B cell (primary cell): ENCODE measurements at regions not wholly inside any gene's neighbourhood (a gene's known extent, or its start where the extent isn't known, plus 50 kb on each side); places are given as distances from the start of the nearest gene placed in this dataset.

Experiments used
- ATAC-seq: fragments of 200-7000 bp; cut with Tn5 transposase; one replicate; pipeline ENCODE4 v1.10.0; 2021; ENCODE audit warnings: low read depth, mild to moderate bottlenecking, moderate number of reproducible peaks, moderate library complexity
- CTCF ChIA-PET: fragments of 350-600 bp; sonication (Branson Sonifier 250); formaldehyde crosslinking; loops from one replicate; lab custom pipeline; 2021; ENCODE audit warnings: antibody characterized with exemption, inconsistent platforms; lab: Charles Lee
- POLR2A ChIA-PET: fragments of 350-600 bp; sonication (Branson Sonifier 250); formaldehyde crosslinking; loops from one replicate; lab custom pipeline; 2021; ENCODE audit warnings: antibody characterized with exemption; lab: Charles Lee
- DNase-seq: peaks from one replicate; pipeline ENCODE4 v3.0.0; 2013
- H2AFZ ChIP-seq: 2 replicates; pipeline ENCODE4 v1.6.1; 2012; ENCODE audit warnings: mild to moderate bottlenecking, low read depth, low read length; ENCODE audit not compliant: insufficient read depth, poor library complexity, severe bottlenecking
- H3K27ac ChIP-seq, 2 donors: 1 replicate in 1 of 2; 2 replicates in 1 of 2; pipeline ENCODE4 v1.5.1; 2012 to 2013; ENCODE audit warnings: low read length in 2 of 2, mild to moderate bottlenecking in 2 of 2, moderate library complexity in 1 of 2
- H3K27me3 ChIP-seq, 4 experiments: fragments of 200-600 bp in 1 of 4; sonication (generic) in 1 of 4; replicated peaks in 1 of 4; 1 replicate in 2 of 4; 2 replicates in 2 of 4; pipeline versions ENCODE4 v1.6.1 to v1.7.0; 2013 to 2016; ENCODE audit warnings: low read length in 3 of 4, mild to moderate bottlenecking in 2 of 4, mixed read lengths in 1 of 4, moderate library complexity in 1 of 4; ENCODE audit not compliant: insufficient read depth in 4 of 4, control insufficient read depth in 3 of 4; ENCODE audit errors: control extremely low read depth in 1 of 4
- H3K36me3 ChIP-seq, 2 experiments: replicated peaks in 1 of 2; 1 replicate in 1 of 2; 2 replicates in 1 of 2; pipeline versions ENCODE4 v1.6.1 to v1.7.1; 2013; ENCODE audit warnings: low read length in 1 of 2; ENCODE audit not compliant: insufficient read depth in 2 of 2, control insufficient read depth in 1 of 2; ENCODE audit errors: control extremely low read depth in 1 of 2, extremely low read depth in 1 of 2
- H3K4me1 ChIP-seq, 2 donors: fragments of 200-600 bp in 1 of 2; sonication (generic) in 1 of 2; 1 replicate in 1 of 2; 2 replicates in 1 of 2; pipeline versions ENCODE4 v1.5.1 to v1.6.1; 2013 to 2017; ENCODE audit warnings: low read length in 2 of 2; ENCODE audit not compliant: control insufficient read depth in 2 of 2, insufficient read depth in 2 of 2
- H3K4me2 ChIP-seq: replicated peaks from 2 replicates; pipeline ENCODE3; 2012; ENCODE audit warnings: mild to moderate bottlenecking, low read depth, low read length; ENCODE audit not compliant: poor library complexity, severe bottlenecking
- H3K4me3 ChIP-seq, 5 experiments: fragments of 200-600 bp in 1 of 5; sonication (generic) in 1 of 5; 1 replicate in 3 of 5; 2 replicates in 2 of 5; pipeline versions ENCODE4 v1.5.1 to v1.7.0; 2011 to 2016; ENCODE audit warnings: low read length in 4 of 5, mild to moderate bottlenecking in 4 of 5, low read depth in 2 of 5, control low read depth in 1 of 5, moderate library complexity in 1 of 5; ENCODE audit not compliant: insufficient read depth in 1 of 5; ENCODE audit errors: control extremely low read depth in 1 of 5, extremely low read depth in 1 of 5
- H3K79me2 ChIP-seq: fragments of 200-600 bp; sonication (generic); one replicate; pipeline ENCODE4 v1.6.0; 2016; ENCODE audit warnings: low read length; ENCODE audit not compliant: control insufficient read depth, insufficient read depth
- H3K9ac ChIP-seq: fragments of 200-600 bp; sonication (generic); 2 replicates; pipeline ENCODE4 v1.6.1; 2017; ENCODE audit warnings: mild to moderate bottlenecking, low read length, moderate library complexity
- H3K9me3 ChIP-seq, 3 donors: one replicate each; pipeline versions ENCODE4 v1.6.1 to v1.7.1; 2013; ENCODE audit warnings: low read length in 2 of 3; ENCODE audit not compliant: control insufficient read depth in 2 of 3, insufficient read depth in 1 of 3; ENCODE audit errors: control extremely low read depth in 1 of 3
- H4K20me1 ChIP-seq: 2 replicates; pipeline ENCODE4 v1.6.0; 2012; ENCODE audit warnings: mild to moderate bottlenecking, low read length; ENCODE audit not compliant: insufficient read depth, control insufficient read depth, poor library complexity, severe bottlenecking
- H3K27ac Mint-ChIP-seq: one replicate; pipeline ENCODE4 v1.8.0; 2021; ENCODE audit warnings: mixed read lengths
- H3K27me3 Mint-ChIP-seq: one replicate; pipeline ENCODE4 v1.8.0; 2021; ENCODE audit warnings: mixed read lengths
- H3K4me1 Mint-ChIP-seq: one replicate; pipeline ENCODE4 v1.8.0; 2021; ENCODE audit warnings: mixed read lengths
- H3K4me3 Mint-ChIP-seq: one replicate; pipeline ENCODE4 v1.8.0; 2021; ENCODE audit warnings: mixed read lengths
- H3K9me3 Mint-ChIP-seq: one replicate; pipeline ENCODE4 v1.8.0; 2022; ENCODE audit warnings: mixed read lengths; ENCODE audit not compliant: insufficient read depth
- WGBS: methylation state at CpG from one replicate; pipeline ENCODE4 v1.1.5; 2013; ENCODE audit warnings: missing lambda C conversion rate; ENCODE audit not compliant: insufficient coverage; 5-methylcytosine and 5-hydroxymethylcytosine counted together
- intact Hi-C: fragments of 100-400 bp; cut with micrococcal nuclease; formaldehyde crosslinking; loops from one replicate; pipeline ENCODE4 v1.10.0; 2022
- TF ChIP-seq, protein P1 (sequence below): fragments of 200-600 bp; IDR thresholded peaks from one replicate; pipeline ENCODE4 v1.8.0; 2022; ENCODE audit warnings: antibody characterized with exemption, mild to moderate bottlenecking

DNA sequence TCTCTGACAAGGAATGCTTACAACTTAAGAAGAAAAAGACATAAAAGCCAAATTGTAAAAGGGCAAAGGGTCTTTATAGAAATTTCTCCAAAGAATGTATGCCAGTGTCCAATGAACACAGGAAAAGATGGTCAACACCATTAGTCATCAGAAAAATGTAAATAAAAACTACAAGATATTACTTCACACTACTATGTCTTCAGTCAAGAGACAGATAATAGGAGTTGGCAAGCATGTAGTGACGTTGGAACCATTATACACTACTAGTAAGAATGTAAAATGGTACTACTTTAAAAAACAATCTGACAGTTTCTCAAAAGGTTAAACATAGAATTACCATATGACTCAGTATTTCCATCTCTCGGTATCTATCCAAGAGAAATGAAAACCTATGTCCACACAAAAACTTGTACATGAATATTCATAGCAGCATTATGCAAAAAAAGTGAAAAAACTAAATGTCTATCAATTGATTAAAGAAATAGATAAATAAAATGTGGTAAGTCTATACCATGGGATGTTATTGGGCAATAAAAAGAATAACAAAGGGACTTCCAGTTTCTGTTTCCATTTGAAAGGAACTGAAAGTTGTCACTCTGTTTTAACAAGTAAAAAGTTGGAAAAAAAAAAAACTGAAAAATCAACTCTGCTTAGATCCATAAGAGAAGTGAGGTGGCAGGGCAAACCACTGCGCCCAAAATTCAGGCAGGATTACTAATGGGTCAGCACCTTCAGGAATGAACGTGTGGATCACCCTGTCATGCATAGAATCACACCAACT lies 69.8 kb downstream of the ALG10B start:
- no peaks in the 10 kb centered on the region for H3K27me3 Mint-ChIP-seq
- TF ChIP-seq, protein P1, sequence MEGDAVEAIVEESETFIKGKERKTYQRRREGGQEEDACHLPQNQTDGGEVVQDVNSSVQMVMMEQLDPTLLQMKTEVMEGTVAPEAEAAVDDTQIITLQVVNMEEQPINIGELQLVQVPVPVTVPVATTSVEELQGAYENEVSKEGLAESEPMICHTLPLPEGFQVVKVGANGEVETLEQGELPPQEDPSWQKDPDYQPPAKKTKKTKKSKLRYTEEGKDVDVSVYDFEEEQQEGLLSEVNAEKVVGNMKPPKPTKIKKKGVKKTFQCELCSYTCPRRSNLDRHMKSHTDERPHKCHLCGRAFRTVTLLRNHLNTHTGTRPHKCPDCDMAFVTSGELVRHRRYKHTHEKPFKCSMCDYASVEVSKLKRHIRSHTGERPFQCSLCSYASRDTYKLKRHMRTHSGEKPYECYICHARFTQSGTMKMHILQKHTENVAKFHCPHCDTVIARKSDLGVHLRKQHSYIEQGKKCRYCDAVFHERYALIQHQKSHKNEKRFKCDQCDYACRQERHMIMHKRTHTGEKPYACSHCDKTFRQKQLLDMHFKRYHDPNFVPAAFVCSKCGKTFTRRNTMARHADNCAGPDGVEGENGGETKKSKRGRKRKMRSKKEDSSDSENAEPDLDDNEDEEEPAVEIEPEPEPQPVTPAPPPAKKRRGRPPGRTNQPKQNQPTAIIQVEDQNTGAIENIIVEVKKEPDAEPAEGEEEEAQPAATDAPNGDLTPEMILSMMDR, result no peak
- ATAC-seq (no peak), DNase-seq (no peak)
- H3K4me3 Mint-ChIP-seq, result no peak overlapping the region
- no peaks in the 10 kb centered on the region for H3K27me3 ChIP-seq
- H3K9me3 ChIP-seq, result peaks cover 0 to 5% (median 0%) of the 10 kb centered on the region in 3 donors
- H3K27ac ChIP-seq, result no peak overlapping the region
- H3K4me1 Mint-ChIP-seq, result no peaks in the 10 kb centered on the region
- CTCF ChIA-PET, result no interaction called here
- POLR2A ChIA-PET, result no interaction called here
- H3K4me3 ChIP-seq, result no peak overlapping the region
- no peaks in the 10 kb centered on the region for H3K79me2 ChIP-seq
- H3K4me1 ChIP-seq, result no peaks in the 10 kb centered on the region
- H3K4me2 ChIP-seq, result no peak overlapping the region
- intact Hi-C loops, result no loop called here
- no peaks in the 10 kb centered on the region for H4K20me1 ChIP-seq
- H3K36me3 ChIP-seq, result no peaks in the 10 kb centered on the region
- H3K9me3 Mint-ChIP-seq, result peaks cover 9% of the 10 kb centered on the region
- H3K9ac ChIP-seq, result no peak overlapping the region
- WGBS, result 100% methylated on average over 2 of the region's 4 CpGs
- H3K27ac Mint-ChIP-seq, result no peak overlapping the region
- no peak overlapping the region for H2AFZ ChIP-seq

- POLR2A ChIA-PET, result no interaction called here
- Histone ChIP-seq H3K4me3 (no peak overlapping the region), H3K9me3 (peaks cover 0 to 5% (median 0%) of the 10 kb centered on the region in 3 donors), H3K27me3 (no peaks in the 10 kb centered on the region), H3K79me2 (no peaks in the 10 kb centered on the region), H3K4me2 (no peak overlapping the region), H3K4me1 (no peaks in the 10 kb centered on the region), H2AFZ (no peak overlapping the region), H3K9ac (no peak overlapping the region), H3K36me3 (no peaks in the 10 kb centered on the region), H4K20me1 (no peaks in the 10 kb centered on the region), H3K27ac (no peak overlapping the region)
- CTCF ChIA-PET, result no interaction called here
- intact Hi-C loops, result no loop called here
- H3K4me1 Mint-ChIP-seq, result no peaks in the 10 kb centered on the region
- no peaks in the 10 kb centered on the region for H3K27me3 Mint-ChIP-seq
- peaks cover 5% of the 10 kb centered on the region for H3K9me3 Mint-ChIP-seq
- no peak overlapping the region for H3K27ac Mint-ChIP-seq
- H3K4me3 Mint-ChIP-seq, result no peak overlapping the region
- TF ChIP-seq, protein P1, result no peak
- ATAC-seq (no peak), DNase-seq (no peak)
Measured at GRCh38 chr12:38389614-38390013, 73.0 kb downstream of the ALG10B start.
